Endothelial cell of umbilical vein (primary cell): ENCODE measurements at regions not wholly inside any gene's neighbourhood (a gene's known extent, or its start where the extent isn't known, plus 50 kb on each side); places are given as distances from the start of the nearest gene placed in this dataset.

ENCODE experiments used
- CTCF ChIP-seq, 2 donors: IDR thresholded peaks; 1 replicate in 1 of 2; 2 replicates in 1 of 2; pipeline ENCODE4 v1.5.1; 2011; ENCODE audit warnings: low read length in 2 of 2, mild to moderate bottlenecking in 2 of 2, moderate library complexity in 2 of 2, control low read depth in 1 of 2, inconsistent platforms in 1 of 2, low read depth in 1 of 2; ENCODE audit not compliant: insufficient read depth in 1 of 2; ENCODE audit errors: extremely low read depth in 1 of 2
- EZH2 ChIP-seq: IDR thresholded peaks from 2 replicates; pipeline ENCODE4 v1.6.1; 2012; ENCODE audit warnings: borderline replicate concordance, low read depth, mild to moderate bottlenecking, moderate library complexity, low read length, inconsistent platforms; ENCODE audit not compliant: severe bottlenecking
- JUN ChIP-seq: IDR thresholded peaks from 2 replicates; pipeline ENCODE4 v1.6.1; 2011; ENCODE audit warnings: borderline replicate concordance, low read depth; ENCODE audit not compliant: insufficient read length, insufficient read depth
- MAX ChIP-seq: IDR thresholded peaks from 2 replicates; pipeline ENCODE4 v1.6.1; 2011; ENCODE audit not compliant: insufficient read depth, insufficient read length
- MYC ChIP-seq: IDR thresholded peaks from one replicate; pipeline ENCODE4 v1.6.1; 2011; ENCODE audit warnings: mild to moderate bottlenecking, low read depth, low read length
- POLR2A ChIP-seq: IDR thresholded peaks from 2 replicates; pipeline ENCODE4 v1.6.1; 2012; ENCODE audit warnings: low read depth, mild to moderate bottlenecking, control low read depth, low read length
- POLR2AphosphoS5 ChIP-seq: IDR thresholded peaks from 2 replicates; pipeline ENCODE4 v1.6.1; 2012; ENCODE audit warnings: low read depth, mild to moderate bottlenecking, control low read depth, low read length, moderate library complexity; ENCODE audit not compliant: insufficient read depth

- TF ChIP-seq POLR2A (no peak), EZH2 (no peak), CTCF (IDR thresholded peaks at IDR 0.05; ENCODE audit: extremely low read depth in 1 of 2, insufficient read depth in 1 of 2, low read depth in 1 of 2, low read length in 2 of 2) (no peak), MAX (no peak), JUN (no peak), MYC (no peak), POLR2AphosphoS5 (no peak)
These were observed 128.3 kb downstream of the CRLF3 start for GRCh38 chr17:30696234-30696633.
